Osteoblast (primary cell): ENCODE measurements at regions not wholly inside any gene's neighbourhood (a gene's known extent, or its start where the extent isn't known, plus 50 kb on each side); places are given as distances from the start of the nearest gene placed in this dataset.
A peak's percentile ranks its signal among the peaks of the same experiment; 100 is the strongest.

Source experiments
- DNase-seq: peaks from one replicate; pipeline ENCODE4 v3.0.0; 2011; ENCODE audit warnings: low spot score, mixed read lengths; ENCODE audit not compliant: insufficient read length; ENCODE audit errors: missing footprints
- H2AFZ ChIP-seq: 2 replicates; pipeline ENCODE4 v1.6.0; 2011; ENCODE audit warnings: mild to moderate bottlenecking, low read length
- H3K27ac ChIP-seq: 2 replicates; pipeline ENCODE4 v1.5.1; 2011; ENCODE audit warnings: mild to moderate bottlenecking, low read depth, low read length, moderate library complexity
- H3K27me3 ChIP-seq: 2 replicates; pipeline ENCODE4 v1.6.0; 2012; ENCODE audit warnings: mild to moderate bottlenecking, control low read depth, inconsistent platforms, low read length, moderate library complexity; ENCODE audit not compliant: insufficient read depth
- H3K36me3 ChIP-seq: 2 replicates; pipeline ENCODE4 v1.5.1; 2011; ENCODE audit warnings: mild to moderate bottlenecking, low read length, control low read depth, moderate library complexity; ENCODE audit not compliant: insufficient read depth
- H3K4me1 ChIP-seq: 2 replicates; pipeline ENCODE4 v1.5.1; 2011; ENCODE audit warnings: mild to moderate bottlenecking, low read length, control low read depth, moderate library complexity; ENCODE audit not compliant: insufficient read depth
- H3K4me2 ChIP-seq: 2 replicates; pipeline ENCODE4 v1.6.0; 2011; ENCODE audit warnings: mild to moderate bottlenecking, low read length; ENCODE audit not compliant: insufficient read depth
- H3K4me3 ChIP-seq: fragments of 200-600 bp; sonication (generic); 3 replicates; pipeline ENCODE4 v1.5.1; 2012; ENCODE audit warnings: mild to moderate bottlenecking, low read length, inconsistent platforms; ENCODE audit not compliant: insufficient read depth
- H3K79me2 ChIP-seq: 2 replicates; pipeline ENCODE4 v1.6.0; 2012; ENCODE audit warnings: mild to moderate bottlenecking, low read length, control low read depth, inconsistent platforms; ENCODE audit not compliant: insufficient read depth
- H3K9me3 ChIP-seq: 2 replicates; pipeline ENCODE4 v1.5.1; 2011; ENCODE audit warnings: low read depth, low read length, control low read depth
- H4K20me1 ChIP-seq: 2 replicates; pipeline ENCODE4 v1.6.0; 2012; ENCODE audit warnings: mild to moderate bottlenecking, low read length, control low read depth; ENCODE audit not compliant: insufficient read depth
- TF ChIP-seq, protein P1 (sequence below): IDR thresholded peaks from 2 replicates; pipeline ENCODE4 v1.5.1; 2011; ENCODE audit warnings: mild to moderate bottlenecking, low read depth, low read length, moderate library complexity; ENCODE audit errors: extremely low read depth

DNA sequence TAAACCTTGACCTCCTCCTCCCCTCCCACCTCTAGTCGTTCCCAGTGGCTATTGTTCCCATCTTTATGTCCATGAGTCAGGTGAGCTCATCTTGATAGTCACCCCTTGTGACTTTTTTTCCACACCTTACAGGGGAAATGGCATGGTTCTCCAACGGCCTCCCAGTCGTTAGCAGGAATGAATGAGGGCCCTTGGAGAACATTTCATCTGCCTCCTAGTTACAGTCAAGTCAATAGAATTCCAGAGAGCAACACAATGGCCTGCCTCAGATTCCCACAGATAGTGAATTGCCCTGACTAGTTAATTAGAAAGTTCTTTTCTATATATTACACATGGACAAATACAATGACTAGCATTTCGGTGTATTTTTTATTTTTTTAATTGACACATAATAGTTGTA is 262.6 kb downstream of the ATPSCKMT start:
- Histone ChIP-seq H3K9me3 (no peaks in the 10 kb centered on the region), H3K4me2 (no peak overlapping the region), H3K36me3 (no peaks in the 10 kb centered on the region), H2AFZ (no peak overlapping the region), H3K27me3 (no peaks in the 10 kb centered on the region), H4K20me1 (no peaks in the 10 kb centered on the region), H3K79me2 (no peaks in the 10 kb centered on the region), H3K27ac (no peak overlapping the region), H3K4me3 (no peak overlapping the region), H3K4me1 (no peaks in the 10 kb centered on the region)
- DNase-seq, result no peak
- TF ChIP-seq, protein P1, sequence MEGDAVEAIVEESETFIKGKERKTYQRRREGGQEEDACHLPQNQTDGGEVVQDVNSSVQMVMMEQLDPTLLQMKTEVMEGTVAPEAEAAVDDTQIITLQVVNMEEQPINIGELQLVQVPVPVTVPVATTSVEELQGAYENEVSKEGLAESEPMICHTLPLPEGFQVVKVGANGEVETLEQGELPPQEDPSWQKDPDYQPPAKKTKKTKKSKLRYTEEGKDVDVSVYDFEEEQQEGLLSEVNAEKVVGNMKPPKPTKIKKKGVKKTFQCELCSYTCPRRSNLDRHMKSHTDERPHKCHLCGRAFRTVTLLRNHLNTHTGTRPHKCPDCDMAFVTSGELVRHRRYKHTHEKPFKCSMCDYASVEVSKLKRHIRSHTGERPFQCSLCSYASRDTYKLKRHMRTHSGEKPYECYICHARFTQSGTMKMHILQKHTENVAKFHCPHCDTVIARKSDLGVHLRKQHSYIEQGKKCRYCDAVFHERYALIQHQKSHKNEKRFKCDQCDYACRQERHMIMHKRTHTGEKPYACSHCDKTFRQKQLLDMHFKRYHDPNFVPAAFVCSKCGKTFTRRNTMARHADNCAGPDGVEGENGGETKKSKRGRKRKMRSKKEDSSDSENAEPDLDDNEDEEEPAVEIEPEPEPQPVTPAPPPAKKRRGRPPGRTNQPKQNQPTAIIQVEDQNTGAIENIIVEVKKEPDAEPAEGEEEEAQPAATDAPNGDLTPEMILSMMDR, result no peak

DNA sequence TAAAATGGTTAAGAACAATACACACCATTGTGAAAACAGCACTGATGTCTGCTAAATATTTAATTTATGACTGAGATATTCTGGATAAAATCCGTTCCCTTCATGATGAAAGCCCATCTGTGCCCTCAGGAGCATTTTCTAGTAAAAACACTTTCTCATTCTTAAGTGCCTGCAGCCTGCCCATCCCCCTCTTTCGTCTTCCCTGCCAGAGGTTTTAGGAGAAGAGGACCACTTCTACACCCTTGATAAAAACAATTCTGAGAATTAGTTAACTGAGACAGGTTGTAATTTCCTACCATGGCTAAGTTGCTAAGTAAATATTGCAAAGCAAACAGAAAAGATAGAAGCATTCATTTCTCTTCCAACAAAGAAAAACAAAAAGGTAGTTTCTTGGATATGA is 272.6 kb downstream of the ATPSCKMT start:
- no peak for DNase-seq
- H3K79me2 ChIP-seq, result no peaks in the 10 kb centered on the region
- no peaks in the 10 kb centered on the region for H3K36me3 ChIP-seq
- H3K4me2 ChIP-seq, result no peak overlapping the region
- H3K4me3 ChIP-seq, result no peak overlapping the region
- H3K4me1 ChIP-seq, result no peaks in the 10 kb centered on the region
- H4K20me1 ChIP-seq, result no peaks in the 10 kb centered on the region
- peaks cover 4% of the 10 kb centered on the region for H3K27me3 ChIP-seq
- no peak overlapping the region for H3K27ac ChIP-seq
- no peak overlapping the region for H2AFZ ChIP-seq
- no peaks in the 10 kb centered on the region for H3K9me3 ChIP-seq
- TF ChIP-seq, protein P1, result no peak

DNA sequence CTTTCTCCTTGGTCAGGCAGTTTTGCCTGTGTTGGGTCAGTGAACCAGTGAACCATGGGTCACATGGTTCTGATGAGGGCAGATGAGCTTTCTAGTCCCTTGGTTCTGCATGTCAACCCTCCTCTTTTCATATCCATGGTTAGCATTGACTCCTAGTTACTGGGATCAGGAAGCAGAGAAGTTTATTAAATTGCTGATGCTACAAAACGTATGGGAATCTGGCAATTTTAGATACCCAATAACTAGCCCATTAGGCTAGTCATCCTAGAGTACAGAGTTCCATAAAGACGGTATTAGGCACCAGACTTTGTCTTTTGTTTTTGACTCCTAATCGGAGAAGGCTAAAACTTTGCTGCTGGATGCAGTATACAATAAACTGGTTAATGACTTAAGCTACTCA is 273.1 kb downstream of the ATPSCKMT start:
- TF ChIP-seq, protein P1, result no peak
- Histone ChIP-seq H3K9me3 (no peaks in the 10 kb centered on the region), H3K79me2 (no peaks in the 10 kb centered on the region), H3K4me1 (no peaks in the 10 kb centered on the region), H3K4me3 (no peak overlapping the region), H3K27me3 (peaks cover 4% of the 10 kb centered on the region), H3K36me3 (no peaks in the 10 kb centered on the region), H4K20me1 (no peaks in the 10 kb centered on the region), H3K27ac (no peak overlapping the region), H3K4me2 (no peak overlapping the region), H2AFZ (no peak overlapping the region)
- DNase-seq, result no peak

DNA sequence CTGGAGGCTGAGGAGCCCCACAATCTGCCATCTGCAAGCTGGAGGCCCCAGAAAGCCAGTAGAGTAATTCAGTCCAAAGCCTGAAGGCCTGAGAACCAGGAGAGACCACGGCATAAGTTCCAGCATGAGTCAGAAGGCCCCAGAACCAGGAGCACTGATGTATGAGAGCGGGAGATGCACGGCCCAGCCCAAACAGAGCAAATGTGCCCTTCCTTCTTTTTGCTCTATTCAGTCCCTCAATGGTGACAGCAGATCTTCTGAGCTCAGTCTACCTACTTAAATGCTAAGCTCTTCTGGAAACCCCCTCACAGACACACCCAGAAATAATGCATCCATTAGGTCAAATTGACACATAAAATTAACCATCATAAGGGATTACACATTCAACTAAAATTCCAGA is 277.6 kb downstream of the ATPSCKMT start:
- Histone ChIP-seq H3K4me3 (no peak overlapping the region), H3K9me3 (no peaks in the 10 kb centered on the region), H3K27ac (no peak overlapping the region), H2AFZ (no peak overlapping the region), H3K79me2 (no peaks in the 10 kb centered on the region), H3K4me2 (no peak overlapping the region), H3K36me3 (no peaks in the 10 kb centered on the region), H4K20me1 (no peaks in the 10 kb centered on the region), H3K27me3 (no peaks in the 10 kb centered on the region), H3K4me1 (no peaks in the 10 kb centered on the region)
- TF ChIP-seq, protein P1, result no peak
- peak; percentile 42 for DNase-seq
